ENCODE measurements at regions not wholly inside any gene's neighbourhood (a gene's known extent, or its start where the extent isn't known, plus 50 kb on each side); places are given as distances from the start of the nearest gene placed in this dataset.

DNA sequence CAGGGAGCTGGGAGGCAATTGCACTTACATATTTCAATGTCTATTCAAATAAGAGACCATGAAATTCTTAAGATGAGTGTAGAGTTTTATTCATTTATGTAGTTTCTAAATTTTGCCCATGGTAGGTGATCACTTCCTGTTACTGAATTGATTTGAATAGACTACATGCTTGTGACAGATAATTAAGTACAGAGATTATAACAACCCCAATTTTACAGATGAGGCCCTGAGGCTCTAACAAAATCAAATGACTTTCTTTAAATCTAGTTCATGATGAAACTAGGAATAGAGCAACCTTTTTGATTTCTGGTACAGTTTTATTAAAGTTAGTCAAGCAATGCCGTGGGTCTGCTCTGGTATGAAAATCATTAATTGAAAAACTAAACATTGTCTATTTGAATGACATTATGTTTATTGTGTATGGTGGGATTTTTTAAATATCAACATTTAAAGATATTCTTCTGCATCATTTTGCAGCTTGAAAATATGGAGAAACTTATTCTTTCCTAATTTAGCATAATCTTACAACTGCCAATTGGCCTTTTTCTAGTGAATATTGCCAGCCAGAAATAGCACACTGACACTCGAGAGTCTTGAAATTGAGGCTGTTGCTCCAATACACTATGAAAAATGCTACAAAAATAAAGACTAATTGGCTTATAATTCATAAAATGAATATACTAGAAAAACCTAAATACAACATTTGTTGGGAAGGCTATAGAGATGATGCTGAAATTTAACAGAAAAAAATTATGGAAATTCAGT lies 308.9 kb downstream of the SLC6A15 start:
- no peak for DNase-seq (ENCODE audit: low read depth)

DNA sequence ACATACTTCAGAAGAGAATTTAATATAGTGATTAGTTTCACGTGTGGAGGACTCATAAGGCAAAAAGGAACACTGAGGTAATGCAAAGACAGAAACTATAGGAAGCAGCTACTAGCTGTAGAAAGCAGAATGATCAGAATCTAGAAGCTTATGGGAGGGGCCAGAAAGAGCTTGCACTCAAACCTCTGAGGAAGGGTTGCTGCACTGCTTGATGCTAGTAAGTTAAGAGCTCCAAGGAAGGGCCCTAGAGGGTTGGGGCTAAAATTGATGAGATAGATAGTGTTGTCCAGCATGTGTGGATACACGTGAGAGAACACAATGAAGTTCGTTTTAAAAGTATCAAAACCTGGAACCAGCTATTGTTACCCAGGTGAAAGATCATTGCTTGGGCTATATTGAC lies 311.1 kb downstream of the SLC6A15 start:
- no peak for DNase-seq (ENCODE audit: low read depth)

DNA sequence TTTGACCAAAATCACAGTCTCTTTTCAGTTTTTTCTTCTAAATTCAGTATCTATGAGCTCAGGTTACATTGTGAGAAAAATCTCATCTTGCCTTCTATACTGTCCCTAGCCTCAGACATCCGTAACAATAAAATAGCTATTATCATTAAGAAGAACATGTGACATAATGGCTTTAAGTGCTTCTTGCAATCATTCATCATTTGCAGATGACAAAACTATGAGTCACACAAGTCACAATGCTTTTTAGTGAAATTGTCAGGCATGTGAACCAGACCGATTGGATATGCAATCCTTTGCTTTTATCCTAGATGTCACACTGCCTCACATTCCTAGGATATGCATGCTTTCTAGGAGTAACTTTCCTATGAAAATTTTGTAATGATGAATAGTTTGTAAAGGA lies 313.1 kb downstream of the SLC6A15 start:
- DNase-seq (ENCODE audit: low read depth): no peak

DNA sequence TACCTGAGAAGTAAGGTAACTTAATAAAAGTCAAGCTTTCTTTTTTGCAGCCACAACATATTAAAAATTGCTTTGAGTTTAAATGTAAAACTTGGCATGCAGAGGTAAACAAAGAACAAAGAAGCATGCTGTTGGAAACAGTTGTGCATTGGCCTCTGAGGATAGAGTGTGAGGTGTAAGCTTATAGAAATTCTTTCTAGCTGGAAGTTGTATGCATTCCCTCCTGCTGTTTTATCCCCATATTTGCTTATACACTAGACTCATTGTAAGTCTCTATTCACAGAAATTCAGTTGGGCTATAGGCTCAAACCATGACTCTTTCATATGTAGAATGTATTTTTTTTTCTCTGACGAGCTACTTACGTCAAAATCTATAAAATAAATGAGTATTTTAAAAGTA lies 316.3 kb downstream of the SLC6A15 start:
- DNase-seq (ENCODE audit: low read depth): no peak

DNA sequence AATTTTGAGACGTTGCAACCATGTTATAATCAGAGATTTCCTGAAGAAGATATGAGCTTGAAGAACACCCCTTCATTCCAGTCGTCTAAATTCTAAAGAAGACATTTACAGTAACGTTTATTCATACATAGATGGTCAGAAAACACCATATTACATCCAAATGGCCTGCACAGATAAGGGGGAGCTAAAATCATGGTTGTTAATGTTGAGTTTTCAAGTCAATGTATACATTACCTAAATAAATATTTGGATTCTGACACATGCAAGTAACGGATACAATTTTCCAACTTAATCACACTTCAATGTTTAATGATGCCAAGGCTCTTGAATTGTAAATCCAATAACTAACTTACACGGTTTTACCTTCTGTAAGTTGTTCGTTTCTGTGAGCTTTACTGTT lies 318.4 kb downstream of the SLC6A15 start:
- no peak for DNase-seq (ENCODE audit: low read depth)

DNA sequence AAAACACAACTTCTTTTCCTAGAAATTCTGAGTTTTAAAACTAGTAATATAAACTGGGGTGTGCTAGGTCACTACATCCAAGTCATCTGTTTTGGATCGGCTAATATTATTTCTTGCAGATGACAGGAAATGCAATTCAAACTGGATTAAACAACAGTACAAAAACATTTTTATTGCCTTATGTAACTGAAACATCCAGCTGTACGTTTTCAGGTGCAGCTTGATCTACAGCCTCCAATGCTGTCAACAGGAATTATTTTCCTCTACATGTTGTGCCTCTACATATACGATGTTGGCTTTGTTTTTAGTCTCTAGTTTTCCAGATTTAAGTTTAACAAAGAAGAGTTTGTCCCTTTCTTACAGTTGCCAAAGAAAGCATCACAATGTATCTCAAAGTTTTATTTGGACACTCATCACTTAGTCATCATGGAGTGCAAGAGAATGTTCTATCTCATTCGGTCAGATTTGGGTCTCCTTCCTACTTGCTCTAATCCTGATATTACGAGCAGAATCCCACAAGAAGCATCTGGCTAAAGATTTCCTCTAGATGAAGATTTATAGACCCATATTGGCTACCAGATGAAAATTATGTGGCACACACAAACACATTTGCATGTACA lies 326.7 kb downstream of the SLC6A15 start:
- no peak for DNase-seq (ENCODE audit: low read depth)

DNA sequence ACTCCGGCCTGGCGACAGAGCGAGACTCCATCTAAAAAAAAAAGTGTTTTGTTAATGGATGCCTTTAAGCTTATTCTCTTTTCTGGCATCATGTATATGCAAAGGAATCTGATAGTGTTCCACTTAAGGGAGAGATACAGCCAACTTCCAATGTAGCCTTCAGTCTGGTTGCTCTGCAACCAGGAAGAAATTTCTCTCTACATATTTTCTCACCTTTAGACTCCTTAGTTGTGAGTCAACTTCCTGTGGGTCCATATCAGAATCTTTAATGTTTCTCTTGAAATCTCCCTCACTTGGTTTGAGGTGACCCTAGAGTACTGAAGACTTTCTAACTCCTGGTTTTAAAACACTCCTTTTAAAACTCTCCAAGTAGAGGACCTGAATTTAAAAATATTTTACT lies 340.4 kb downstream of the SLC6A15 start:
- DNase-seq (ENCODE audit: low read depth): no peak

DNA sequence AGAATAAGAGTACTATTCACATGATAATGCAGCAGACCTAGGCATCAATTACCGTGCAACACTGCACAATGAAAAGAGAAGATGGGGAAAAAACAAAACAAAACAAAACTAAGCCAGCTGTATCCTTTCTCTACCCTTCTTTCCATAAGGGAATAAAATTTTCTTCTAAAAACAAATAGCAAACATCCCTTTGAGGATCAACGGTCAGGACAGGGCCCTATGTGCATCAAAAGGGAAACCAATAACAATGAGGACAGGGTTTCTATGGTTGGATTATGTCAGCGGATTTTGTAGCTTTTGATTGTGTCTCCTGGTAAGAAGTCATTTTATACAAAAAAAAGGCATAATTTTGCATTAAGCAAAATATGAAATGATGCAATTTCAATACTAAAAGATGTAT lies 350.3 kb downstream of the SLC6A15 start:
- DNase-seq (ENCODE audit: low read depth): no peak

DNA sequence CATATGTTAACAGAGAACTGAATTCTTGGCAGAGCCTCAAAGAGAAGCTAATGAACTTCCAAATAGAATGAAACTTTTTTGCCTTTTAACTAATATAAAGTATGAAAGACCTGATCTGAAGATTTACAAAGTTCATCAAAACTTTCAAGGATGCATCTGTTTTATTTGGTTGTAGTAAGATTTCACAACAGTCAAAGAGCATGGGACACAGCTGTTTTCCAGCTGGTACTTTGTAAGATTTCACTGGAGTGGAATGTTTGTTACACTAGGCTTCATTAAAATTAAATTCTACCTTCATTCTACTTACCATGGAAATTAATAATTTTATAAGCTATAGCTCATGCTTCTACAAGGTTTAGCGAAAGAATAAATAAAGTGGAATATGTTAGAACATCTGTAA lies 351.2 kb downstream of the SLC6A15 start:
- no peak for DNase-seq (ENCODE audit: low read depth)

DNA sequence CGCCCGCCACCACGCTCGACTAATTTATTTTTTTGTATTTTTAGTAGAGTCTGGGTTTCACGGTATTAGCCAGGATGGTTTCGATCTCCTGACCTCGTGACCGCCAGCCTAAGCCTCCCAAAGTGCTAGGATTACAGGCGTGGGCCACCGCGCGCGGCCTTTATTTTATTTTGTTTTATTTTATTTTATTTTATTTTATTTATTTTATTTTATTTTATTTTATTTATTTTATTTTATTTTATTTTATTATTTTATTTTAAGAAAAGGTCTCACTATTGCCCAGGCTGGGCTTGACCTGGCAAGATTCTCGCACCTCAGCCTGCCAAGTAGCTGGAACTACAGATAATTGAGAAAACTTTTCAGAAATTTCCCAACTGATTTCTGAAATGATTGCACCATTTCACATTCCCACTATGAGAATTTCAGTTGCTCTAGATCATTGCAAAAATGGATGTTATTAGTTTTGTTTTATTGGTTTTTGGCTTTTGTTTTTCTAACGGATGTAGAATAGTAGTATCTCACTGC lies 358.3 kb downstream of the SLC6A15 start:
- DNase-seq (ENCODE audit: low read depth): no peak

DNA sequence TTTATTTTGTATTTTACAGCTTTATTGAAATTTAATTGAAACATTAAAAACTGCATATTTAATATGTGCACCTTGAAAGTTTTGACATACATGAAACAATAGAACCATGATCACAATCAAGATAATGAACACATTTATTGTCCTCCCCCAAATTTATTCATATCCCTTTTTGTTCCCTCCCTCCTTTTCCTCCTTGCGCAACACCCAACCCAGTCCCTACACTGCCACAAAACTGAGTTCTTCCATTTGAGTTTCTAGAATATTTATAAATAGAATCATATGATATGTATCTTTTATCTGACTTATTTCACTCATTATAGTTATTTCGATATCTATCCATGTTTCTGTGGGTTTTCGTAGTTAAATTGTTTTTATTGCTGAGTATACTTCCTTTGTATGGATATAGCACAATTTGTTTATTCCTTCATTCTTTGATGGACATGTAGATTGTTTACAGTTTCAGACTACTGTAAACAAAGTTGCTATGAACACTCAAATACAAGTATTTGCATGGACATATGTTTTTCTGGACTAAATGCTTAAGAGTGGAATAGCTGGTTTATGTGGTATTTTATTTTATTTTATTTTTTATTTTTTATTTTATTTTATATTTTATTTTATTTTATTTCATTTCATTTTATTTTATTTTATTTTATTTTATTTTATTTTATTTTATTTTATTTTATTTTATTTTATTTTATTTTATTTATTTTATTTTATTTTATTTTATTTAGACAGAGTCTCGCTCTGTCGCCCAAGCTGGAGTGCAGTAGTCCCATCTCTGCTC lies 359.1 kb downstream of the SLC6A15 start:
- no peak for DNase-seq (ENCODE audit: low read depth)

DNA sequence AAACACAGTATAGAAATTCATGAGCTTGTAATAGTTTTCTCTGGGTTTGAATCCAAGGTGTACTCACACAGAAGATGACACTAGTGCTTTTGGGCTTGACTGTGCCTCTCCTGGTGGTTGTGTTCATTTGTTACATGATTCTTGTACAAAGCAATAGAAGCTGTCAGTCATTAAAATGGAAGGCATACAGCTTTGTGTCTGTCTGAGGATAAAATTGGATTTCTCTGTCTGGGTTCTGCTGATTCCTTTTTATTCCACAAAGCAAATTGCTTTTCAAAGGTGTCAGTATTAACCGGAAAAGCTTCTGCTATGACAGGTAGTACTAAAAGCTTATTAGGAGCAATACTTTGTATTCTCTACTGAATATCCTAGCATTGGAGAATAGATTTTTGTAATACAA lies 361.2 kb downstream of the SLC6A15 start:
- no peak for DNase-seq (ENCODE audit: low read depth)

DNA sequence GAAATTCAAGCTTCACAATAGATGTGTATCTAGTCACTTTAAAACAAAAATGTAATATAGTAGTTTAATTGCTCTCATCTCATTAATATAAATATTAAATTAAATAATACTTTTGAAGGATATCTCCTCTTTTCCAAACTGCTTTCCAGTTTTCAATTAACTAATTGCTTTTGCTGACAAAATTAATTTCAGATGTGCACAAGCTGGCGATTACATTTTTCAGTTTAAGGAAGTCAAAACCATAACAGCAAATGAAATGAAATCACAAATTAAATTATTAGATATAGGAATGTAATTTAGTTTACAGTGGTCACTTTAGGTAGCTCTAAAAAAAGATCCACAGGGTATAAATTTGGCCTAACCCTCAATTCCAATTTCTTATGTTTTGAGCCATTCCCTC lies 362.1 kb downstream of the SLC6A15 start:
- no peak for DNase-seq (ENCODE audit: low read depth)

DNA sequence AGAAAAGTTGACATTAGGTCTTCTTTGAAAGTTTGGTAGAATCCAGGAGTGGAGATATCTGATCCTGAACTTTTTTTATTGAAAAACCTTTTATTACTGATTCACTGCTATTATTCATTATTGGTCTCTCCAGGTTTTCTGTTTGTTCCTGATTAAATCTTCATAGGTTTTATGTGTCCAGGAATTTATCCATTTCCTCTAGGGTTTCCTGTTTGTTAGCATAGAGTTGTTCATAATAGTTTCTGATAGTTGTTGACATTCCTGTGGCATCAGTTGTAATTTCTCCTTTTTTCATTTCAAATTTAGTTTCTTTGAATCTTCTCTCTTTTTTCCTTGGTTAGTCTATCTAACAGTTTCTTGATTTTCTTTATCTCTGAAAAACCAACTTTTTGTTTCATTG lies 370.3 kb downstream of the SLC6A15 start:
- no peak for DNase-seq (ENCODE audit: low read depth)

DNA sequence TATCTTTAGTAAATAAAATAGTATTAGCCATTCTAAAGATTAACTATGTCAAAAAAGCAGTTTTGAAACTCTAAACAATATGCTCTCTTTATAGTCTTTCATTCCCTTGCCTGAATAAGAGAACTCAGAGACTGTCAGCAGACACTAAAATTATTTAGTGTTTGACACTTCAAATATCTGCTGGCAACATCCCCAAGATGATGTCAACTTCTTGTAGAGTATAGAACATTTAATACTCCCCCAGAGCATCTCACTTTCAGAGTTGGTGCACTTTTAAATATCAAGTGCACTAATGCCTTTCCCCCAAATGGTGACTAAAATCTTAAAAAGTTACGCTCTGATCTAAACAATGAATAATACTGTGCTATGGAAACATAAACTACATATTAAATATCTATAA lies 374.9 kb downstream of the SLC6A15 start:
- DNase-seq (ENCODE audit: low read depth): no peak

DNA sequence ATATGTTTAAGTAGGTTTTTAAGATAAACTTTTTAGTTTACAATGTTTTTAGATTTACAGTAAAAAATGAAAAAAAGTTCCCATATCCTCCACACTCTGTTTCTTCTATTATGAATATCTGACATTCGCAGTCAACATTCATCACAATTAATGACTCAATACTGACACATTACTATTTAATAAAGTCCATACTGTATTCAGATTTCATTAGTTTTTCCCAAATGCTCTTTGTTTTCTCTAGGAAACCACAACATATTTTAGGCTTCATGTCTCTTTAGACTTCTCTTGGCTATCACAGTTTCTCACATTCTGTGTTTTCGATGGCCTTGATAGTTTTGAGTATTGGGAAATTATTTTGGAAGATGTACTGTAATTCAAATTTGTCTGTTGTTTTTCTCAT lies 399.8 kb downstream of the SLC6A15 start:
- no peak for DNase-seq (ENCODE audit: low read depth)

DNA sequence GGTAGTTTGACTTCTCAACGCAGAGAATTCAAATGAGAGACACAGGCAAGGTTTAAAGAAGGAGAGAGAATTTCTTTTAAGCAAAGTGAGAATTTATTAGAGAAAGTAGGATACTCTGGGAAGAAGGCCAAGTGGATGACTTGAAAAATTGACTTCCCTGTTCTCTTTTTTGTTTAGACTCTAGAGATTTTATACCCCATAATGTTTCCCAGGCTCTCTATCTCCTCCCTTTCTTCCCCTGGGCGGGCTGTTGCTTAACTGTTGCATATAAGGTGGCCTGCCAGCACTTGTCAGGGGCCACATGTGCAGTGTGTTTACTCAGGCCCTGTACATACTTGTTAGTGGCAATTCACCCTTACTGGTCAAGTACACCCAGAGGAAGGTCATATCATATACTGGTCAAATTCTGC lies 403.7 kb downstream of the SLC6A15 start:
- peak; percentile 22 for DNase-seq (ENCODE audit: low read depth)

DNA sequence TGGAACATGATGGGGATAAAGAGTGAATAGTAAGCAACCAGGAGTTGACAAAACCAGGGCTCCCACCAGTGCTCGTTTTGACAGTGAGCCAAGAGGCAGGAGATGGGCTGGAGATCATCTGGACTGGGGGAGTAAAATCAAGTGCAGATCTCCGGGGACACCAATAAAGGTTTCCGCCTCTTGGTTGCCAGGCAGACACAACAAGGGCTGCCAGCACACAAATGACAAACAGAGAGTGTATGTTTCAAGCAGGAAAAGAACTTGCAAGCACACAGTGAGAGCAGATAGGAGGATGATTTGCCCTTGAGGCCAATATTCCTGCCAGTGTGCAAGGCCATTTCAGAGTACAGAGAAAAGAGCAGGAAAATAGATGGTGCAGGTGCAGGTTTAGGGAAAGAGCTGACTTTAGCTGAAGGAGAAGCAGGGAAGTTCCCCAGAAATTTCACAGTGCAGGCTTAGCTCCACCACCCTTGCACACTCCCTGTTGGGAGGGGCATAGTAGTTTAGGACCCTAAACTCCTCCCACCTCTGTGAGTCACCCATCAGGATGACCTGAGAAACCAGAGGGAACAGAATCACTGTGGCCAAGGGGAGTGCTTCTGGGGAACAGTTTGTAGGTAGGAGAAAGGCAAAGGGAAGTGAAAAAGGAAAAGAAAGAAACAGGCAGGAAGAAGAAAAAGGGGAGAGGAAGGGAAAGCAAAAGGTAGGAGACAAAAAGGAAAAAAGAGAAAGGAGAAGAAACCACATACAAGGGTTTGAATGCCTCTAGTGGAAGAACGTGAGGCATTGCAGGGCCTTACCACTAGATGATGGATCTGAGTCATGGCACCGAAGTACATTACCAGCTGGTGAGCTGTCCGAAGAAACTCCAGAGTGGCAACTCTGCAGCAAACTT lies 404.4 kb downstream of the SLC6A15 start:
- DNase-seq (ENCODE audit: low read depth): peak; percentile 79

DNA sequence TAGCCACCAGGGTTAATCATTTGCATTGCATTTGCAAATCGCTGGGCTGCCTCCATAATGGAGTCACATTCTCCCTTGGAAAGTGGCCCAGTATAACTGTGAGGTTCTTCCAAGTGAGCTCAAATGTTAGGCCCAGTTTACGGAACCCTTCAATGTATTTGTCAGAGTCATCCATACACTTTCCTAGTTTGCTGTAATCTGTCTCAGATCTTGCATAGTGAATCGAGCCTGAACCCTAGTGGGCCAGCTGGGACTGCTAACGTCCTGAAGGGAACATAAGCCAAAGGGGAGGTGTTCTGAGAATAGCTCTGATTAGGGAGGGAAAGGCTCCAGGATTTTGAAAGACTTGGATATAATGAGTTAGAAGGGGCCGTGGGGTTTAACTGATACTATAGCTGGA lies 406.3 kb downstream of the SLC6A15 start:
- DNase-seq (ENCODE audit: low read depth): no peak

DNA sequence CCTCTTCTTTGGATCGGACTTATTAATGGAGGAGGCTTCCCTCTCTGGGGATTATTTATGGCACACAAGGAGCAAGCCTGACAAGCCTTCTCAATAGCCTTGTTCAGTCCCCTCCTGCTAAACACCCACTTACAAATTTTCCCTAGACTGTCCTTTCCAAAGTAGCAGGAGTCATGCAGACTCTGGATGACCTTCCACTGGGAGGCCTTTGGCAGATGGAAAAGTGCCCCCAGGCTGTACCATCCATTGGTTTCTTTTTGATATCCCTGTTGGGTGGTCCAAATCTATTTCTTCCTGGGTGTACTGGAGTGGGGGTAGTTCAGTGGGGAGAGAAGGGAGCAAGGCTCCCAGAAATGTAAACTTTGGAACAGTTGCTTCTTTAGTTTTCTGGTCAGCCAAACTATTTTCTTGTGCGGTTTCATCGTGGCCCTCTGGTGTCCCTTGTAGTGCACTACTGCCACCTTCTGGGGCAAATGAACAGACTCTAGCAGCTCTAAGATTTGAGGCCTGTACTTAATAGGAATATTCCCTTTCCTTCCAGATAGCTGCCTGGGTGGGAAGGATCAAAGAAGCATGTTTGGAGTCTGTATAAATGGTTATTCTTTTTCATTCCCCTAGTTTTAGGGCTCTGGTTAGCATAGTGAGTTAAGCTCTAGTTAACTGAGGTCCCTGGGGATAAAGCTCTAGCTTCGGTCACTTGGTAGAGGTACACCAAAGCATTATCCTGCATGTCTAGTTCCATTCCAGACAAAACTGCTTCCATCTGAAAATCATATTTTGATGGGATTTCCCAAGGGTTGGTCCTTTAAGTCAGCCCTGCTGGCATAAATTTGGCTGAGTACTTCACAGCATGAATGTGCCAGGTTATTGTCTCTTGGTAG lies 409.5 kb downstream of the SLC6A15 start:
- DNase-seq (ENCODE audit: low read depth): peak; percentile 35
